Liver (tissue), 3 donors: ENCODE measurements at regions not wholly inside any gene's neighbourhood (a gene's known extent, or its start where the extent isn't known, plus 50 kb on each side); places are given as distances from the start of the nearest gene placed in this dataset.

ENCODE experiments used
- RXRA ChIP-seq, 2 donors: IDR thresholded peaks; 2 replicates each; pipeline ENCODE4 v1.6.1; 2017 to 2018; ENCODE audit warnings: antibody characterized with exemption in 2 of 2, mild to moderate bottlenecking in 1 of 2
- TF ChIP-seq, protein P1 (sequence below): IDR thresholded peaks from 2 replicates; pipeline ENCODE4 v1.6.1; 2016; ENCODE audit warnings: antibody characterized with exemption
- TF ChIP-seq, protein P2 (sequence below): fragments of 150-350 bp; IDR thresholded peaks from 2 replicates; pipeline ENCODE4 v1.5.1; 2017; ENCODE audit warnings: improper control_type of control experiment, low read depth, low read length; ENCODE audit not compliant: missing input control
- donor health status: healthy.
- donor health status: healthy.

DNA sequence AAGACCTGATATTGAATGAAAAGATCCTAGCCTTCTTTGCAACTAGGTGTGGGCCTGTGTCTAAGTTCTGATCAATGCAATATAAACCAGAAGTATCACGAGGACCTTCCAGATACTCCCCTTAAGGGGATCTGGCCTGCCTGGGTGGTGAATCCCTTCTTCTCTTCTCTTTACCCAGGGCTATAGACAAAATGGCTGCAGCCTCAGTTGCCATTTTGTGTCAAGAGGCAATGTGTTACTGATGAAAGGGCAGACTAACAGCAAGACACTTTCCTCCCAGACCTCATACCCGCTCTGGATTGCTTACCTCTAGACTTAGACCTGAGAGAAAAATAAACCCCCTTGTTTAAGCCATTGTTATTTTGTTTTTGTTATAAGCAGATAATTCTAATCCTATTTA lies 84.5 kb upstream of the CHD6 start:
- no peak for TF ChIP-seq RXRA (IDR thresholded peaks at IDR 0.05)
- TF ChIP-seq, protein P1, sequence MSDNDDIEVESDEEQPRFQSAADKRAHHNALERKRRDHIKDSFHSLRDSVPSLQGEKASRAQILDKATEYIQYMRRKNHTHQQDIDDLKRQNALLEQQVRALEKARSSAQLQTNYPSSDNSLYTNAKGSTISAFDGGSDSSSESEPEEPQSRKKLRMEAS, result no peak
- TF ChIP-seq, protein P2, sequence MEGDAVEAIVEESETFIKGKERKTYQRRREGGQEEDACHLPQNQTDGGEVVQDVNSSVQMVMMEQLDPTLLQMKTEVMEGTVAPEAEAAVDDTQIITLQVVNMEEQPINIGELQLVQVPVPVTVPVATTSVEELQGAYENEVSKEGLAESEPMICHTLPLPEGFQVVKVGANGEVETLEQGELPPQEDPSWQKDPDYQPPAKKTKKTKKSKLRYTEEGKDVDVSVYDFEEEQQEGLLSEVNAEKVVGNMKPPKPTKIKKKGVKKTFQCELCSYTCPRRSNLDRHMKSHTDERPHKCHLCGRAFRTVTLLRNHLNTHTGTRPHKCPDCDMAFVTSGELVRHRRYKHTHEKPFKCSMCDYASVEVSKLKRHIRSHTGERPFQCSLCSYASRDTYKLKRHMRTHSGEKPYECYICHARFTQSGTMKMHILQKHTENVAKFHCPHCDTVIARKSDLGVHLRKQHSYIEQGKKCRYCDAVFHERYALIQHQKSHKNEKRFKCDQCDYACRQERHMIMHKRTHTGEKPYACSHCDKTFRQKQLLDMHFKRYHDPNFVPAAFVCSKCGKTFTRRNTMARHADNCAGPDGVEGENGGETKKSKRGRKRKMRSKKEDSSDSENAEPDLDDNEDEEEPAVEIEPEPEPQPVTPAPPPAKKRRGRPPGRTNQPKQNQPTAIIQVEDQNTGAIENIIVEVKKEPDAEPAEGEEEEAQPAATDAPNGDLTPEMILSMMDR, result no peak
